ENCODE measurements at regions not wholly inside any gene's neighbourhood (a gene's known extent, or its start where the extent isn't known, plus 50 kb on each side); places are given as distances from the start of the nearest gene placed in this dataset.
A peak's percentile ranks its signal among the peaks of the same experiment; 100 is the strongest.

GRCh38 chr16:87044829-87045228, 272.4 kb downstream of the C16orf95 start:
- no peak overlapping the region for H3K4me3 Mint-ChIP-seq (ENCODE audit: unreplicated experiment)
- peaks cover 14% of the 10 kb centered on the region for H3K4me1 Mint-ChIP-seq (ENCODE audit: low read depth, unreplicated experiment)
- H3K27ac Mint-ChIP-seq (ENCODE audit: unreplicated experiment) = no peak overlapping the region
- H3K9me3 ChIP-seq (ENCODE audit: insufficient read depth, low read depth, low read length) = no peaks in the 10 kb centered on the region
- no peaks in the 10 kb centered on the region for H4K20me1 ChIP-seq (ENCODE audit: insufficient read depth, low read length)
- no peaks in the 10 kb centered on the region for H3K9me3 Mint-ChIP-seq (ENCODE audit: unreplicated experiment)
- H3K36me3 ChIP-seq (ENCODE audit: insufficient read depth, low read length) = no peaks in the 10 kb centered on the region
- no peak overlapping the region for H3K9ac ChIP-seq (ENCODE audit: low read length)
- no peak overlapping the region for H3K4me2 ChIP-seq (ENCODE audit: low read length)
- no peak for TF ChIP-seq EZH2 (IDR thresholded peaks at IDR 0.05; ENCODE audit: insufficient read depth, low read length)
- H2AFZ ChIP-seq (ENCODE audit: low read depth, low read length) = no peak overlapping the region
- DNase-seq (ENCODE audit: low read depth) (no peak), FAIRE-seq (no peak)
- H3K27ac ChIP-seq (ENCODE audit: low read depth, low read length) = no peak overlapping the region
- peaks cover 2% of the 10 kb centered on the region for H3K36me3 Mint-ChIP-seq (ENCODE audit: low read depth, unreplicated experiment)
- peaks cover 12% of the 10 kb centered on the region for H3K4me1 ChIP-seq (ENCODE audit: insufficient read depth, low read length)
- H3K79me2 ChIP-seq (ENCODE audit: insufficient read depth, low read length) = no peaks in the 10 kb centered on the region
- H3K27me3 ChIP-seq (ENCODE audit: insufficient read depth, low read length) = peaks cover 3% of the 10 kb centered on the region
- peaks cover 52% of the 10 kb centered on the region for H3K27me3 Mint-ChIP-seq (ENCODE audit: low read depth, unreplicated experiment)
- no peak overlapping the region for H3K4me3 ChIP-seq (ENCODE audit: insufficient read depth, low read depth, low read length)

GRCh38 chr16:87045466-87046216, 271.6 kb downstream of the C16orf95 start:
- TF ChIP-seq, protein P1, sequence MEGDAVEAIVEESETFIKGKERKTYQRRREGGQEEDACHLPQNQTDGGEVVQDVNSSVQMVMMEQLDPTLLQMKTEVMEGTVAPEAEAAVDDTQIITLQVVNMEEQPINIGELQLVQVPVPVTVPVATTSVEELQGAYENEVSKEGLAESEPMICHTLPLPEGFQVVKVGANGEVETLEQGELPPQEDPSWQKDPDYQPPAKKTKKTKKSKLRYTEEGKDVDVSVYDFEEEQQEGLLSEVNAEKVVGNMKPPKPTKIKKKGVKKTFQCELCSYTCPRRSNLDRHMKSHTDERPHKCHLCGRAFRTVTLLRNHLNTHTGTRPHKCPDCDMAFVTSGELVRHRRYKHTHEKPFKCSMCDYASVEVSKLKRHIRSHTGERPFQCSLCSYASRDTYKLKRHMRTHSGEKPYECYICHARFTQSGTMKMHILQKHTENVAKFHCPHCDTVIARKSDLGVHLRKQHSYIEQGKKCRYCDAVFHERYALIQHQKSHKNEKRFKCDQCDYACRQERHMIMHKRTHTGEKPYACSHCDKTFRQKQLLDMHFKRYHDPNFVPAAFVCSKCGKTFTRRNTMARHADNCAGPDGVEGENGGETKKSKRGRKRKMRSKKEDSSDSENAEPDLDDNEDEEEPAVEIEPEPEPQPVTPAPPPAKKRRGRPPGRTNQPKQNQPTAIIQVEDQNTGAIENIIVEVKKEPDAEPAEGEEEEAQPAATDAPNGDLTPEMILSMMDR (IDR thresholded peaks at IDR 0.05; ENCODE audit: insufficient read depth, low read depth, low read length) = no peak
- TF ChIP-seq EZH2 (IDR thresholded peaks at IDR 0.05; ENCODE audit: insufficient read depth, low read length) = no peak
- Mint-ChIP-seq H3K27me3 (ENCODE audit: low read depth, unreplicated experiment) (peaks cover 56% of the 10 kb centered on the region), H3K27ac (ENCODE audit: unreplicated experiment) (no peak overlapping the region), H3K4me1 (ENCODE audit: low read depth, unreplicated experiment) (peaks cover 14% of the 10 kb centered on the region), H3K9me3 (ENCODE audit: unreplicated experiment) (no peaks in the 10 kb centered on the region), H3K4me3 (ENCODE audit: unreplicated experiment) (peak overlapping the region; percentile 62), H3K36me3 (ENCODE audit: low read depth, unreplicated experiment) (peaks cover 2% of the 10 kb centered on the region)
- H3K79me2 ChIP-seq (ENCODE audit: insufficient read depth, low read length) = no peaks in the 10 kb centered on the region
- no peak for FAIRE-seq
- H4K20me1 ChIP-seq (ENCODE audit: insufficient read depth, low read length) = no peaks in the 10 kb centered on the region
- H3K9ac ChIP-seq (ENCODE audit: low read length) = no peak overlapping the region
- no peak overlapping the region for H3K27ac ChIP-seq (ENCODE audit: low read depth, low read length)
- no peaks in the 10 kb centered on the region for H3K36me3 ChIP-seq (ENCODE audit: insufficient read depth, low read length)
- peaks cover 12% of the 10 kb centered on the region for H3K4me1 ChIP-seq (ENCODE audit: insufficient read depth, low read length)
- H3K9me3 ChIP-seq (ENCODE audit: insufficient read depth, low read depth, low read length) = no peaks in the 10 kb centered on the region
- no peak overlapping the region for H3K4me2 ChIP-seq (ENCODE audit: low read length)
- DNase-seq (ENCODE audit: low read depth) = no peak
- H3K27me3 ChIP-seq (ENCODE audit: insufficient read depth, low read length) = peaks cover 4% of the 10 kb centered on the region
- H2AFZ ChIP-seq (ENCODE audit: low read depth, low read length) = no peak overlapping the region
- H3K4me3 ChIP-seq (ENCODE audit: insufficient read depth, low read depth, low read length) = no peak overlapping the region

DNA sequence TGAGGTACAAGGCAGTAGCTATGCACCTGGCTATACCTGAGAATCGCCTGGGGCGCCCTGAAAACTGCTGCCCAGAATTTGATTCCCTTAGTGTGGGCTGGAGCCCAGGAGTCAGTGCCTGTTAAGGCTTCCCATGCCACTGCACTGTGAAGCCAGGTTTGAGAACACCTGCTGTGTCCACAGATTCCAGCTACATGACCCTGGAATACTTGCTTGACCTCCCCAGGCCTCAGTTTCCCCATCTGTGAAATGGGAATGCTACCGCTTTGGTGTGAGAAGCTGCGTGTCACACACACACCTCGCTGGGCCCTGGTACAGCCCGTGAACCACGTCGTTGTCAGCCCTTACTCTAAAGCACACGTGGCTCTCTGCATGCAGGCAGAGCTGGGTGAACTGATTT, 271.0 kb downstream of the C16orf95 start:
- no peak for FAIRE-seq
- no peaks in the 10 kb centered on the region for H3K79me2 ChIP-seq (ENCODE audit: insufficient read depth, low read length)
- peaks cover 5% of the 10 kb centered on the region for H3K27me3 ChIP-seq (ENCODE audit: insufficient read depth, low read length)
- H3K27ac Mint-ChIP-seq (ENCODE audit: unreplicated experiment) = no peak overlapping the region
- H4K20me1 ChIP-seq (ENCODE audit: insufficient read depth, low read length) = no peaks in the 10 kb centered on the region
- TF ChIP-seq EZH2 (IDR thresholded peaks at IDR 0.05; ENCODE audit: insufficient read depth, low read length) = no peak
- TF ChIP-seq, protein P1 (IDR thresholded peaks at IDR 0.05; ENCODE audit: insufficient read depth, low read depth, low read length) = no peak
- no peak overlapping the region for H3K9ac ChIP-seq (ENCODE audit: low read length)
- H3K4me3 ChIP-seq (ENCODE audit: insufficient read depth, low read depth, low read length) = no peak overlapping the region
- DNase-seq (ENCODE audit: low read depth) = no peak
- H3K9me3 Mint-ChIP-seq (ENCODE audit: unreplicated experiment) = peaks cover 3% of the 10 kb centered on the region
- H3K27ac ChIP-seq (ENCODE audit: low read depth, low read length) = no peak overlapping the region
- no peak overlapping the region for H3K4me3 Mint-ChIP-seq (ENCODE audit: unreplicated experiment)
- no peaks in the 10 kb centered on the region for H3K36me3 ChIP-seq (ENCODE audit: insufficient read depth, low read length)
- no peaks in the 10 kb centered on the region for H3K9me3 ChIP-seq (ENCODE audit: insufficient read depth, low read depth, low read length)
- no peak overlapping the region for H3K4me2 ChIP-seq (ENCODE audit: low read length)
- H3K27me3 Mint-ChIP-seq (ENCODE audit: low read depth, unreplicated experiment) = peaks cover 62% of the 10 kb centered on the region
- H3K4me1 Mint-ChIP-seq (ENCODE audit: low read depth, unreplicated experiment) = peaks cover 14% of the 10 kb centered on the region
- peaks cover 2% of the 10 kb centered on the region for H3K36me3 Mint-ChIP-seq (ENCODE audit: low read depth, unreplicated experiment)
- peaks cover 12% of the 10 kb centered on the region for H3K4me1 ChIP-seq (ENCODE audit: insufficient read depth, low read length)
- no peak overlapping the region for H2AFZ ChIP-seq (ENCODE audit: low read depth, low read length)

Measured in astrocyte (in vitro differentiated cells and primary cell).